ENCODE measurements at regions not wholly inside any gene's neighbourhood (a gene's known extent, or its start where the extent isn't known, plus 50 kb on each side); places are given as distances from the start of the nearest gene placed in this dataset.
A peak's percentile ranks its signal among the peaks of the same experiment; 100 is the strongest.

DNA sequence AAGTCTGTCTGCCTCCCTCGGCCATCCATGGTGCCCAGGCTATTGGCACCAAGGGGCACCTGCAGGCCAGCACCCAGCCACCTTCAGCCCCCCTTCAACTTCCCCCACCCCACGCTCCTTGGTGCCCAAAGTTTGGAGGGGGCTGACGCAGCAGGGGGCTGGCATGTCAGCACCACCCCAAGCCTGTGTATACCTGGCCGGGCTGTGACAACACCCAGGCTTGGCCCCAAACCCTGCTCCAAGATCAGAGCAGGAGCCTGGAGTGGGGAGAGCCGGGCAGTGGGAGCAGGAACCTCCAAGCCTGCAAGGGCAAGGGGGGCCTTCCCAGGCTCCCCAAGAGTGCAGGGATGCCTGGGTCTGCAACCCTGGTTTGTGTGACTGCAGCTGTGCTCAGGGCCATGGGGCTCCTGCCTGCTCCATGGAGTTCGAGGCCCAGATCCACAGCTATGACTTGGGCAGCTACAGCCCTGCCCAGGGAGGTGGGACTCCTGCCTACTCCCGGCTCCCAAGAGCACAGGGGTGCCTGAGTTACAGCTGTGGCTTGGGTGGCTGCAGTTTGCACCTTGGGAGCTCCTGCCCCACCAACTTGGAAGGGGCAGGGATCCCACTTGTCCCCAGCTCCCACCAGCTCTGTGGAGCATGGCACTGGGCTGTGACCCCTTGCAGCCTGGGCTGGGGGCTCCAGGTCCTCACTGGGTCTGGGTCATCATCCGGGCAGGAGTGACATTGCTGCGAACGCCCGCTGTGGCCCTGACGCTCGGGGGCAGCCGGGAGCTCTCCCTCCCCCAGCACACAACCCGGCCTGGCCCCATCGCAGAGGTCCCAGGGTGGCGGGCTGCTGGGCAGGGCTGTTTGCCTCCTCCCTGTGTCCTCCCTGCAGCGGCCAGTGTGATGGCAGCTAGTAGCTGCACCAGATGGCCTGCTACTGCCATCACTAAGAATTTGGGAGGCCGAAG lies 175.5 kb upstream of the SDK2 start:
- no peak for DNase-seq

DNA sequence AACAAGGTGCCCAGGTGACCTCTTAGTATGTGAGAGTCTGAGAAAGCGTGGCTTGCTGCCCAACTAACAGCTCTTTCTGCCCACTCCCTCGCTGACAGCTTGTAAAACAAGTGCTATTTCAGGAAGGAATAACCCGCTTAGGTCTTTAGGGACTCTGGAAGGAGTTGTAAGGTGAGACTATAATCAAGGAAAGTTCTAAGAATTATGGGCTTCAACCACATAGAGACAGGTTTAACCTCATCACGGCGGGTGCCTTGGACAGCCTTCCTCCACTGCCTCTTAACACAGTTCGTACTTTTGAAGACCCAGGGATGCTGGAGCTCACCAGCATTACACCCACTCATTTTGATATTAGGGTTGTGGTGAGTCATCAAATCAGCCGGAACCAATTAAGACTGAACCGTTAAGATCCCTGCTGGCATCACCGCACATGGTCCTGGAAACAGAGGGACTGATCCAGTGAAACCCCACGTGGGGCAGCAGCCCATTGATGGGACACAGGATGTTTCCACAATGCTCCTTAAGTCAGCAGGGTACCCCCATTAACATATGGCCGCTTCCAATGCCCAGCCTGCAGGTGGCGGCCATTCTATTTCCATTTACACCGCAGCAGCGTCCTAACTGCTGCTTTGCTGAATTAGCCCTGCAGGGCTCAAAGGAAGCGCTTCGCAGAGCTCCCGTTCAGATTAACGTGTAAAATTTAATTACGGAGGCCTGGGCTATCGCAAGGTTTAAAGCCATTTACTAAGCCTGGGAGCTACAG lies 176.6 kb upstream of the SDK2 start:
- peak; percentile 7 for DNase-seq

DNA sequence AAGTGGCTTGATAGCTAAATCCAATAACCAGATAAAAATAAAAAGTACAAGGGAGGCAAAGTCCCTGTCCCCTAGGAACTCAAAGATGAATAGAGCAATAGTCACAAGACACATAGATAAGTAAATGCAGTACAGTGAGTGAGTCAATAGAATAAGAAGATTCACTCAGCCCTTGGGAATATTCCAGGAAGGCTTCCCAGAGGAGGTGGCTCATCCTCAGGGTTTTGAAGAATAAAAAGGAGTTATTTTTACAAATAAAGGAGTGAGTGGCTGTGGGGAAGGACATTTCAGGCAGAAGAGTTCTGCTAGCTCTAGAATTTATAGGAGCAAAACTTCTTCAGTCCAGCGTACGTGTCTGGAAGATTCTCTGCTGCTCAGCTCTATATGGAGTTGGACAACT lies 177.4 kb upstream of the SDK2 start:
- DNase-seq = no peak

DNA sequence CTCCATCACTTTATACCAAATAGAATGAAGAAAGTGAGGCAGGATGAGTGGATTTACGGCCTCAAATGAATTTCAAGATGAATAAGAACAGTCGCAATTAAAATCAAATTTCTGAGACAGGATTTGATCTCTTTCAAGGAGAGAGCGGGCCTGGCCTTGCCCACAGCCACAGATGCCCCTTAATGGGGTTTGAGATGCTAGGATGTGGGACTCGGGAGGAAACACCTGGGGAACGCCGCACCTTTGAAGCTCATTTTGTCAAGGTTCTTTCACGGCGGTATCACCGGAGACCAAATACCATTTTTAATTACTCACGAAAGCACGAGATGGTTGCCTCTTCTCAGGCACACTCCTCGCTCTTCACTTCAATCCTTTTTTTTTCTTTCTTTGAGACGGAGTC lies 178.1 kb upstream of the SDK2 start:
- no peak for DNase-seq

- no peak for DNase-seq
Observed at GRCh38 chr17:73823684-73824083, 179.4 kb upstream of the SDK2 start.

DNA sequence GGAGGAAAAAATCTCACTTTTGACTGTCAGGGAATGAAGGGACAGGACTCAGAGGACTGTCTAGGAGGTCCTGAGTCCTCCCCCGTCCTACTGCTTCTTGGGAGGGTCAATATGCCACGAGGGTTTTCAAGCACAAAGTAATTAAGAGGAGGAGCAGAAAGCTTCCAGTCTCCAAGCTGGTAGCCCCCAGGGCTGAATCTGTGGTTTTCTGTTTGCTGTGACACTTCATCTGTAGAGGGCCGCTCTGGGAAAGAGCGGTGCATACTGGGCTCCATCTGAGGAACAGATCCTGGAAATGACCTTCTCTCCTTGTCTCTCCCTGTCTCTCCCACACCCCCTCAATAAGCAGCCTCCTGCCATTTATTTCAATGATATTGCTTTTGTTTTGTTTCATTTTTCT lies 180.1 kb upstream of the SDK2 start:
- no peak for DNase-seq

- DNase-seq = no peak
Observed at GRCh38 chr17:73826181-73826871, 182.1 kb upstream of the SDK2 start.

DNA sequence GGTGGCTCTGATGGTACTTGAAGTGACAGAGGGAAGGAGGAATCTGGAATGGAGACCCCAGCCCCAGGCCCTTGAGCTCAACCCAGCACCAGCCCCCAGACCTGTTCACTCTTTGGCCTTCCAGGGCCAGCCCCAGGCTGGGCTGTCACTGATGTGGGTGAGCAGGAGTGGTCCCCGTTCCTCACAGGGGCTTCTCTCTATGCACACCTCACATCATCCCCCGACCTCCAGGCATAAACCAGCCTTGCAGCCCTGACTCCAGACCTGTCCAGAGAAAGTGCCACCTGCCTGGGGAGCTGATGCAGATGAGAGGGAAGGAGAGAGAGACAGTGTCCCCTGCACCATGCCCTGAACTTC lies 182.6 kb upstream of the SDK2 start:
- no peak for DNase-seq

DNA sequence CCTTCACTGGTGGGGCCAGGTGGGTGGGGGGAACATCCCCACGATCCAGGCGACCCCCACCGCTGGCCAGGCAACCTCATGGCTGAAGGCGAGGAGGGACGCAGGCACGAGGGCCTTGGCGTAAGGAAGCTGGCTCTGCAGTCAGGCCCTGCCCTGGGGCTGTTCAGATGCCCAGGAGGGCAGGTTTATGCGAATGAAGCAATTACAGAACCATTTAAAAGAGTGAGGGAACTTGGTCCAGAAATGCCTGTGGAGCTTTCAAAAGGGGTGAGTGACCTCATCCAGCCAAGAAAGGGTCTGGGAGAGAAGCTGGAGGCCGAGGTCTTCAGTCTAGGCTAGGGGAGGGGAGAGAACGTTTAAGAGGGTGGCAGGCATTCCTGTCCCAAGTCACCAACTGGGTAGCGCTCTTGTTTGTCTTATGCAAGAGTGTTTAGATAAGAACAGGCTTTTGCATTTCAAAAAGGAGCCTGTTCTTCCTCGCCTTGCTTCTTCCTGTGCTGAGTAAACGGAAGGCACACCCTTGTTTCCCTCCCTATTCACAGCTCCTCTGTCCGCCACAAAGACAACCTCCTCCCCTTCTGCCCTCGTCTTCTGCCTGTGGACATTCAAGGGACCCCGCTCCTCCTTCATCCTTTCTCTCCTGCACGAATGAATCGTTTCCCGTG lies 183.5 kb upstream of the SDK2 start:
- no peak for DNase-seq

DNA sequence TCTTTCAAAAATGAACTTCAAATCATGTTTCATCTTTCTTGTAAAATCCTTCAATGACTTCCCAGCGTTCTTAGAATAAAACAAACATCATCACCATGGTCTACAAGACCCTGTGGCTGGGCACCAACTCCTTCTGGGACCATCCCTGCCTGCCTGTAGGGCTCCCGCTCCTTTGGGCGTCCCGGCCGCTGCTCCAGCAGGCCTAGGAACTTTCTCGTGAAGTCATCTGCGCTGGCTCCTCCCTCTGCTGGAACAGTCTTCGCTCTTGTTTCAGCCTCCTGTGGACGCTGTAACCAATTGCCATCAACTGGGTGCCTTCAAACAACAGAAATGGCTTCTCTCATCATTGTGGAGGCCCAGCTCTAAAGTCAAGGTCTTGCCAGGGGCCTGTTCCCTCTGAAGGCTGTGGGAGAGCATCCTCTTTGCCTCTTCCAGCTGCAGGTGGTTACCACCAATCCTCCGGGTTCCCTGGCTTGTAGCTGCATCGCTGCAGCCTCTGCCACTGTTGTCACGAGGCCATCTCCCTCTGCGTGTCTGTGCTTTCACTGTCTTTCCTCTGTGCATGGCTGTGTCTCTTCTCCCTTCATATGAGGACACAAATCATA lies 185.5 kb upstream of the SDK2 start:
- no peak for DNase-seq

DNA sequence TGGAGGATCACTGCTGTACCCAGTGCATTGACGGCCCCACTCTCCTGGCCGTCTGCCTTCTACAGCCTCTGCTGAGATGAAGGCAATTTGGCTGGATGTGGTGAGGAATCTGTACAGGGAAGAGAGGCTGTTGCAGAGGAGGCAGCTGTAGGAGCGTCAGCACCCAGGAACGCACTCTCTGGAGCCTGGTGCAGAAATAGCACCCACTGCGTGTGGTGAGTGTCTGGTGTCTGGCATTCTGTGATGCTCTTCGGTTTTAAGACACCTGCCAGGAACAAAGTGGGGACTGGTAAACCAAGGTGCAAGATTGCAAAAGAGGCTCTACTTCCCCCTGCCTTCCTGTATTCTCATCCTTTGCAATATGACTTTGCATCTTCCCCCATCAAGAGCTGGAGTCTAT lies 187.5 kb upstream of the SDK2 start:
- DNase-seq = no peak

DNA sequence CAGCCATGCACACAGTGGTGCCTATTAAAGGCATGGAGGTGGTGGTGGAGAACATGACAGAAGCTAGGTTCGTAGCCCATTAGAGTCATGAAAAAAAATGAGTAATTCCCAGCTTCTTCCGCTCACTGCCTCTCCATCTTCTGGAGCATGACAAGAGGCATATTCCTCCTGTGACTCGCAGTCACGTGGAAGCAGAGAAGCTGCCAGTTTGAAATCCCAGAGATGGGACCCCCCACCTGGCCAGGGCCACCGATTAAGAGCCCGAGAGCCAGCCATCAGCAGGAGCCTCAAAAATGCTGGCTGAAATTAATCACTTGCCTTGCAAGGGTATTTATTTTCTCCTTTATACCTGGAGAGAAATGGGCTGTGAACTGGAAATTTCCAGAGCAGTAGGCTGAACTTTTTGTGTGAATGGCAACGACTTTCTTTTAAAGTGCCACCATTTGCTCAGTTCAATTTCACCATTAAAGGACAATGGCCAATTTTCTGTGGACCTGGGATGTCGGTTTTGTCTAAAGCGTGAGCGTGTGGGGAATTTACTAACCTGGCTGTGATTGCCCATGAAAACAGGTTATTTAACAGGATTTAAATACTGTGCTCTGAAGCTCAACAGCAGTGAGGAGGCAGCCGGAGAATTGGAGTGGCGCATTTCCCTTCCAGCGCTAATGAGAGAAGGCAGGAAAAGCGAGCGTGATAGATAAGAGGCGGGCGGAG lies 189.7 kb upstream of the SDK2 start:
- peak; percentile 26 for DNase-seq

GRCh38 chr17:73834684-73835343 lies 190.6 kb upstream of the SDK2 start:
- no peak for DNase-seq

DNA sequence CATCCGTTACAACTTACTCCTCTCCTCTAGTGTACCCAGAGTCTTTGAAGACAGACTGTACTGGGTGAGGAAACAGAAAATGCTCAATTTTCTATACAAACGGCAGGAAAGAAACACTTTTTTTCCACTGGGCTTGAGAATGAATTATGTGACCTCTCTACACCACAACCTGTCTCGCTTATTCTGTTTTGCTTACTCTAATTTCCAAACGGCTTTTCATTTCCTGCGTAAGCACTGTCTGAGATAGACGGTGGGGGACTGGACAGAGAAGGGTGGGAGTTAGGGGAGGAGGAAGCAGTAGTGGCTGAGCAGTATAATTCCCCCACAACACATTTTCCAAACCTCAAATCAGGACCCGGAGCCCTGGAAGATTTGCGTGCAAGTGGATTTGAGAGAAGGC lies 191.4 kb upstream of the SDK2 start:
- DNase-seq = no peak

- no peak for DNase-seq
Observed at GRCh38 chr17:73838815-73839214, 194.6 kb upstream of the SDK2 start.

- no peak for DNase-seq
Observed at GRCh38 chr17:73840829-73841228, 196.6 kb upstream of the SDK2 start.

DNA sequence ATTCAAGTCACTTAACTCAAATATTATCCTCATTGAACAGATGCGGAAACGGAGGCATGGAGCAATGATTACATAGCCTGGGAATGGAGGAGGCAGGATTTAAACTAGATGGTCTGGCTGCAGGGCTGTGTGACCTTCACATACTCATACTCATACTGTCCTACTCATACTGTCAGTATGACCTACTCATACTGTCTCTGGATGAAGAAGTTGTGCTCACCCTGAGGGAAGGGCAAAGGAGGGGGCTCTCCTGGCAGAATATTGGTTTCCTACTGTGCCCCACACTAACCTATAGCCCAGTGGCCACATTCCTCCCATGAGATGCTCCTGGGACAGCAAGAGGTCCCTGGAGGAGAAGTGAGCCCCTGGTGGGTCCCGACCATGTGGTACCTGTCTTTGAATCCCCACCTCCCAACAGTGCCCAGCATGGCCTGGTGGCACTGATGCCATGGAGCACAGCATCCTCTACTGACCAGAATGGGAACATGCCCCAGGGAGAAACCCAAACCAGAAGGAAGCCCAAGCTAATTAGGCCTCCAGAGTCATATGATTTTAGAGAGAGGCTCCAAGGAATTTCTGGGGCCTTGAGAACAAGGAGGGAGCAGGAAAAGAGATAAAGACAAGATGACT lies 197.3 kb upstream of the SDK2 start:
- peak; percentile 8 for DNase-seq

DNA sequence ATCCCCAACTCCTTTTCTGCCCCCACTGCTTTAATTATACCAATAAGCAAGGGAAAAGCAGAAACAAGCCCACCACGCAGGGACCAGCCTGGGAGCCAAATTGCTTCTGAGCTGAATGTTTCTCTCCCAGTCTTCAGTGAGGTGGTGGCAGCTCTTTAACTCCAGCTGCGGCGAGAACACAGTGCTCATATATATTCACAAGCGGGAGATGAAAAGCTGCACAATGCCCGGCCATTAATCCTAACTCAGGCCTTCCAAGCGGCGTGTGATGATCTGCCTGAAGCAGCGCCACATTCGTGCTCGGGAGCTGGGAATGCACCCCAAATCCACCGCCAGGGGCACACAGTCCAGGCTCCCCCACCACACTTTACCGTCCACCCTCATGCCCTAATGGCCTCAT lies 203.7 kb upstream of the SDK2 start:
- DNase-seq = no peak

GRCh38 chr17:73850426-73850825 lies 206.2 kb upstream of the SDK2 start:
- no peak for DNase-seq

GRCh38 chr17:73851091-73851490 lies 206.8 kb upstream of the SDK2 start:
- DNase-seq = no peak

DNA sequence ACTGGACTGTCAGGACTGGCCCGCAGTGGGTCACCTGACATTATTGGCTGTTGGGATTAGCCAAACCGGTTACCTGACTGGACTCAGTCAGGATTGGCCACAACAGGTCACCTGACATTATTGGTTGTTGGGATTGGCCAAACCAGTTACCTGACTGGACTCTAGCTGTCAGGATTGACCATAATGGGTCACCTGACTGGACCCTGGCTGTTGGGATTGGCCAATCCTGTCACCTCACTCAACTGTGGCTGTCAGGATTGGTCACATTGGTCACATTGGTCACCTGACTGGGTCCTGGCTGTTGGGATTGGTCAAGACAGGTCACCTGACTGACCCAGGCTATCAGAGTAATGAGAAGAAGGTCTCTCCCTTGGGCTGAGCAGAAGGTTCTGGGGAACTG lies 207.7 kb upstream of the SDK2 start:
- DNase-seq = no peak
